Endothelial cell of umbilical vein (primary cell): ENCODE measurements at regions not wholly inside any gene's neighbourhood (a gene's known extent, or its start where the extent isn't known, plus 50 kb on each side); places are given as distances from the start of the nearest gene placed in this dataset.

Source experiments
- BruUV-seq: library from RNA; stranded (reverse); fragments of 400-500 nt; replicated peaks from 2 replicates; lab custom pipeline; 2021; lab: Mats Ljungman, UMichigan
- CTCF ChIA-PET: fragments of 300-600, 350-600 bp; sonication (Branson Sonifier 250); formaldehyde crosslinking; loops from one replicate; lab custom pipeline; 2021; ENCODE audit warnings: antibody characterized with exemption, inconsistent platforms; lab: Charles Lee
- POLR2A ChIA-PET: fragments of 300-600, 350-600 bp; sonication (Branson Sonifier 250); formaldehyde crosslinking; loops from one replicate; lab custom pipeline; 2021; ENCODE audit warnings: antibody characterized with exemption, inconsistent platforms; lab: Charles Lee
- DNase-seq: peaks from one replicate; pipeline ENCODE4 v3.0.0-alpha.2; 2011; ENCODE audit warnings: low read depth, low spot score
- FAIRE-seq: peaks from 2 replicates; lab custom pipeline; 2011; peaks lifted over from hg19 to GRCh38; lab: Jason Lieb, UNC
- H2AFZ ChIP-seq: 2 replicates; pipeline ENCODE4 v1.6.0; 2012; ENCODE audit warnings: low read depth, low read length, control low read depth, inconsistent platforms
- H3K27ac ChIP-seq: 2 replicates; pipeline ENCODE4 v1.5.1; 2011; ENCODE audit warnings: low read depth, mild to moderate bottlenecking, control low read depth, low read length, moderate library complexity; ENCODE audit not compliant: insufficient read depth
- H3K27me3 ChIP-seq, 2 experiments: 2 replicates each; pipeline versions ENCODE4 v1.6.0 to v1.6.1; 2011; ENCODE audit warnings: low read length in 2 of 2, mixed read lengths in 1 of 2; ENCODE audit not compliant: control insufficient read depth in 2 of 2, insufficient read depth in 2 of 2
- H3K36me3 ChIP-seq, 2 experiments: 2 replicates in 1 of 2; 3 replicates in 1 of 2; pipeline ENCODE4 v1.5.1; 2011; ENCODE audit warnings: low read length in 2 of 2, mild to moderate bottlenecking in 1 of 2, moderate library complexity in 1 of 2; ENCODE audit not compliant: control insufficient read depth in 2 of 2, insufficient read depth in 2 of 2; ENCODE audit errors: extremely low read depth in 1 of 2
- H3K4me1 ChIP-seq: 3 replicates; pipeline ENCODE4 v1.5.1; 2011; ENCODE audit warnings: mild to moderate bottlenecking, low read length; ENCODE audit not compliant: control insufficient read depth, insufficient read depth; ENCODE audit errors: extremely low read depth
- H3K4me2 ChIP-seq: 2 replicates; pipeline ENCODE4 v1.6.1; 2011; ENCODE audit warnings: low read length, control low read depth, mixed read lengths; ENCODE audit not compliant: insufficient read depth
- H3K4me3 ChIP-seq, 3 experiments: fragments of 200-600 bp in 1 of 3; sonication (generic), shearing (Covaris generic) in 1 of 3; replicated peaks in 1 of 3; 2 replicates each; pipeline ENCODE4 v1.5.1; 2011 to 2016; ENCODE audit warnings: control low read depth in 3 of 3, low read length in 3 of 3, mild to moderate bottlenecking in 2 of 3, inconsistent platforms in 1 of 3, low read depth in 1 of 3, moderate library complexity in 1 of 3; ENCODE audit not compliant: insufficient read depth in 1 of 3
- H3K79me2 ChIP-seq: 2 replicates; pipeline ENCODE4 v1.6.0; 2012; ENCODE audit warnings: low read length, inconsistent platforms; ENCODE audit not compliant: control insufficient read depth, insufficient read depth
- H3K9ac ChIP-seq: replicated peaks from 2 replicates; pipeline ENCODE3; 2011; ENCODE audit warnings: low read length, control low read depth; ENCODE audit not compliant: insufficient read depth; ENCODE audit errors: extremely low read depth
- H3K9me1 ChIP-seq: replicated peaks from 3 replicates; pipeline ENCODE4 v1.6.0; 2011; ENCODE audit warnings: mild to moderate bottlenecking, low read length; ENCODE audit not compliant: control insufficient read depth, insufficient read depth; ENCODE audit errors: extremely low read depth
- H3K9me3 ChIP-seq: replicated peaks from 2 replicates; pipeline ENCODE4 v1.5.1; 2012; ENCODE audit warnings: low read length, inconsistent platforms; ENCODE audit not compliant: control insufficient read depth, insufficient read depth
- H4K20me1 ChIP-seq: replicated peaks from 2 replicates; pipeline ENCODE3; 2011; ENCODE audit warnings: mild to moderate bottlenecking, low read length; ENCODE audit not compliant: control insufficient read depth, insufficient read depth; ENCODE audit errors: extremely low read depth
- CTCF ChIP-seq, 2 donors: IDR thresholded peaks; 1 replicate in 1 of 2; 2 replicates in 1 of 2; pipeline ENCODE4 v1.5.1; 2011; ENCODE audit warnings: low read length in 2 of 2, mild to moderate bottlenecking in 2 of 2, moderate library complexity in 2 of 2, control low read depth in 1 of 2, inconsistent platforms in 1 of 2, low read depth in 1 of 2; ENCODE audit not compliant: insufficient read depth in 1 of 2; ENCODE audit errors: extremely low read depth in 1 of 2
- EZH2 ChIP-seq: IDR thresholded peaks from 2 replicates; pipeline ENCODE4 v1.6.1; 2012; ENCODE audit warnings: borderline replicate concordance, low read depth, mild to moderate bottlenecking, moderate library complexity, low read length, inconsistent platforms; ENCODE audit not compliant: severe bottlenecking
- FOS ChIP-seq: IDR thresholded peaks from 2 replicates; pipeline ENCODE4 v1.6.1; 2011; ENCODE audit warnings: mild to moderate bottlenecking, low read length, moderate library complexity, borderline replicate concordance; ENCODE audit not compliant: insufficient read depth
- GATA2 ChIP-seq: IDR thresholded peaks from 2 replicates; pipeline ENCODE4 v1.7.0; 2011; ENCODE audit warnings: low read depth, mild to moderate bottlenecking, moderate library complexity, mixed read lengths, low read length; ENCODE audit not compliant: insufficient read length, insufficient read depth
- JUN ChIP-seq: IDR thresholded peaks from 2 replicates; pipeline ENCODE4 v1.6.1; 2011; ENCODE audit warnings: borderline replicate concordance, low read depth; ENCODE audit not compliant: insufficient read length, insufficient read depth
- MAX ChIP-seq: IDR thresholded peaks from 2 replicates; pipeline ENCODE4 v1.6.1; 2011; ENCODE audit not compliant: insufficient read depth, insufficient read length
- MYC ChIP-seq: IDR thresholded peaks from one replicate; pipeline ENCODE4 v1.6.1; 2011; ENCODE audit warnings: mild to moderate bottlenecking, low read depth, low read length
- POLR2A ChIP-seq: IDR thresholded peaks from 2 replicates; pipeline ENCODE4 v1.6.1; 2012; ENCODE audit warnings: low read depth, mild to moderate bottlenecking, control low read depth, low read length
- POLR2AphosphoS5 ChIP-seq: IDR thresholded peaks from 2 replicates; pipeline ENCODE4 v1.6.1; 2012; ENCODE audit warnings: low read depth, mild to moderate bottlenecking, control low read depth, low read length, moderate library complexity; ENCODE audit not compliant: insufficient read depth
- dilution Hi-C: fragments of 300-500 bp; cut with MboI; formaldehyde crosslinking; loops from one replicate; pipeline ENCODE4 v1.15.0; 2019; ENCODE audit warnings: low sequenced_read_pairs; ENCODE audit not compliant: extremely low pct_ligation_motif_present
- intact Hi-C: fragments of 100-400 bp; cut with micrococcal nuclease; formaldehyde crosslinking; loops from one replicate; pipeline ENCODE4 v1.10.0; 2022

GRCh38 chr2:83784947-83785346 lies 674.1 kb downstream of the SUCLG1 start:
- no peak for TF ChIP-seq GATA2
- no peaks in the 10 kb centered on the region for H3K4me1 ChIP-seq

GRCh38 chr2:83784315-83784714 lies 674.8 kb downstream of the SUCLG1 start:
- intact Hi-C loops (no loop called here), dilution Hi-C loops (no loop called here)
- Histone ChIP-seq H3K36me3 (no peaks in the 10 kb centered on the region), H3K4me2 (no peak overlapping the region), H2AFZ (no peak overlapping the region), H3K79me2 (no peaks in the 10 kb centered on the region), H4K20me1 (no peaks in the 10 kb centered on the region), H3K9ac (no peak overlapping the region), H3K27me3 (no peaks in the 10 kb centered on the region), H3K4me1 (no peaks in the 10 kb centered on the region), H3K27ac (no peak overlapping the region), H3K9me3 (no peaks in the 10 kb centered on the region), H3K4me3 (no peak overlapping the region), H3K9me1 (no peaks in the 10 kb centered on the region)
- ChIA-PET CTCF (no interaction called here), POLR2A (no interaction called here)
- DNase-seq (no peak), FAIRE-seq (no peak)
- TF ChIP-seq JUN (no peak), GATA2 (no peak), POLR2A (no peak), POLR2AphosphoS5 (no peak), MYC (no peak), FOS (no peak), MAX (no peak), CTCF (IDR thresholded peaks at IDR 0.05; ENCODE audit: extremely low read depth in 1 of 2, insufficient read depth in 1 of 2, low read depth in 1 of 2, low read length in 2 of 2) (no peak), EZH2 (no peak)
- no TSS peak for BruUV-seq

More at GRCh38 chr2:83784947-83785346, 674.1 kb downstream of the SUCLG1 start:
- no TSS peak for BruUV-seq
- Histone ChIP-seq H3K4me3 (no peak overlapping the region), H3K79me2 (no peaks in the 10 kb centered on the region), H3K36me3 (no peaks in the 10 kb centered on the region), H3K27ac (no peak overlapping the region), H3K9me1 (no peaks in the 10 kb centered on the region), H3K27me3 (no peaks in the 10 kb centered on the region), H4K20me1 (no peaks in the 10 kb centered on the region), H3K9ac (no peak overlapping the region), H3K4me2 (no peak overlapping the region), H2AFZ (no peak overlapping the region), H3K9me3 (no peaks in the 10 kb centered on the region)
- ChIA-PET CTCF (no interaction called here), POLR2A (no interaction called here)
- DNase-seq (no peak), FAIRE-seq (no peak)
- intact Hi-C loops = no loop called here
- dilution Hi-C loops = no loop called here
